SK-N-SH treated with all-trans-retinoic acid at 6 μM for 48 hours (cell line): ENCODE measurements at regions not wholly inside any gene's neighbourhood (a gene's known extent, or its start where the extent isn't known, plus 50 kb on each side); places are given as distances from the start of the nearest gene placed in this dataset.

Experiments
- OSR1 ChIP-seq: fragments of 250-450 bp; sonication (Bioruptor Pico); IDR thresholded peaks from 2 replicates; pipeline ENCODE4 v1.8.0; 2022; ENCODE audit warnings: moderate library complexity, mild to moderate bottlenecking, inconsistent platforms
- ZC3H10 ChIP-seq: fragments of 250-450 bp; sonication (Bioruptor Pico); IDR thresholded peaks from 2 replicates; pipeline ENCODE4 v1.5.1; 2021; ENCODE audit warnings: mild to moderate bottlenecking, moderate library complexity
- ZNF70 ChIP-seq: fragments of 450-650 bp; formaldehyde crosslinking; IDR thresholded peaks from 2 replicates; pipeline ENCODE4 v1.5.0; 2020; ENCODE audit warnings: mild to moderate bottlenecking, moderate library complexity

- no peak for TF ChIP-seq OSR1 (CRISPR knock-in tag)
- TF ChIP-seq ZNF70 (CRISPR knock-in tag), result no peak
- no peak for TF ChIP-seq ZC3H10 (CRISPR knock-in tag)
These were observed 95.5 kb upstream of the TMPRSS2 start for GRCh38 chr21:41603476-41603875.
